HCT116 (cell line): ENCODE measurements at regions not wholly inside any gene's neighbourhood (a gene's known extent, or its start where the extent isn't known, plus 50 kb on each side); places are given as distances from the start of the nearest gene placed in this dataset.

Source experiments
- EZH2phosphoT487 ChIP-seq: fragments of 200-600 bp; IDR thresholded peaks from 2 replicates; pipeline ENCODE4 v1.6.1; 2018; ENCODE audit warnings: antibody characterized with exemption, borderline replicate concordance
- FOSL1 ChIP-seq: IDR thresholded peaks from 2 replicates; pipeline ENCODE4 v1.6.1; 2012; ENCODE audit warnings: low read depth
- JUND ChIP-seq: IDR thresholded peaks from 2 replicates; pipeline ENCODE4 v1.6.1; 2012
- POLR2A ChIP-seq: IDR thresholded peaks from 2 replicates; pipeline ENCODE4 v1.7.0; 2011; ENCODE audit warnings: borderline replicate concordance; ENCODE audit not compliant: insufficient read depth, insufficient read length; ENCODE audit errors: extremely low read depth
- POLR2AphosphoS5 ChIP-seq: IDR thresholded peaks from 2 replicates; pipeline ENCODE4 v1.6.1; 2011; ENCODE audit warnings: mild to moderate bottlenecking, low read depth, low read length, moderate library complexity
- SP1 ChIP-seq: IDR thresholded peaks from 2 replicates; pipeline ENCODE4 v1.6.1; 2012; ENCODE audit warnings: low read depth
- TF ChIP-seq, protein P1 (sequence below): IDR thresholded peaks from 2 replicates; pipeline ENCODE4 v1.6.1; 2012; ENCODE audit warnings: low read depth
- TF ChIP-seq, protein P2 (sequence below): IDR thresholded peaks from 2 replicates; pipeline ENCODE4 v1.6.1; 2011; ENCODE audit warnings: mild to moderate bottlenecking, low read length, moderate library complexity; ENCODE audit not compliant: insufficient replicate concordance; ENCODE audit errors: extremely low read depth
- TF ChIP-seq, protein P3 (sequence below), 3 experiments: fragments of 200-600 bp in 1 of 3; sonication (generic) in 1 of 3; IDR thresholded peaks in 2 of 3; conservative IDR thresholded peaks in 1 of 3; 2 replicates each; pipeline ENCODE4 v1.5.1; 2012 to 2017; ENCODE audit warnings: low read depth in 2 of 3, low read length in 2 of 3, antibody characterized with exemption in 1 of 3, borderline replicate concordance in 1 of 3, control low read depth in 1 of 3, mild to moderate bottlenecking in 1 of 3, mixed read lengths in 1 of 3, mixed run types in 1 of 3, moderate library complexity in 1 of 3; ENCODE audit not compliant: insufficient read depth in 1 of 3
- TF ChIP-seq, protein P4 (sequence below): IDR thresholded peaks from 2 replicates; pipeline ENCODE4 v1.6.1; 2012

DNA sequence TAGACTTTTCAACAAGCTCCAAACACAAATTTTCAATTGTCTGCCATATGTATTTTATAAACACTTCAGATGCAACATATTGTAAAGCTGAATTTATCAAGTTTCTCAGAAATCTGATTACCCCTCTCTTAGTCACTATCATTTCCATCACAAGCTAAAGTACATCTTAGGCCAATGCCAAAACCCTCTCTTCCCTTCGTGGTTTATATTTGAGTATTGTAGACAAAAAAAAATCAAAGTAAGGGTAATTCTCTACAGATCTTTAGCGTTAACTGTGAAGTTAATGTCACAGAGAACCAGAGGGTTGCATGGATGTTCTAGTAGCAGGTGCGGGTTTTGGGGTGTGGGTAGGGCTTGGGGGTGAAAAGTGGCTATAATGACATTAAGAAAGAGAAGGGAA is 387.7 kb upstream of the PTGER4 start:
- TF ChIP-seq FOSL1, result no peak
- TF ChIP-seq, protein P1, sequence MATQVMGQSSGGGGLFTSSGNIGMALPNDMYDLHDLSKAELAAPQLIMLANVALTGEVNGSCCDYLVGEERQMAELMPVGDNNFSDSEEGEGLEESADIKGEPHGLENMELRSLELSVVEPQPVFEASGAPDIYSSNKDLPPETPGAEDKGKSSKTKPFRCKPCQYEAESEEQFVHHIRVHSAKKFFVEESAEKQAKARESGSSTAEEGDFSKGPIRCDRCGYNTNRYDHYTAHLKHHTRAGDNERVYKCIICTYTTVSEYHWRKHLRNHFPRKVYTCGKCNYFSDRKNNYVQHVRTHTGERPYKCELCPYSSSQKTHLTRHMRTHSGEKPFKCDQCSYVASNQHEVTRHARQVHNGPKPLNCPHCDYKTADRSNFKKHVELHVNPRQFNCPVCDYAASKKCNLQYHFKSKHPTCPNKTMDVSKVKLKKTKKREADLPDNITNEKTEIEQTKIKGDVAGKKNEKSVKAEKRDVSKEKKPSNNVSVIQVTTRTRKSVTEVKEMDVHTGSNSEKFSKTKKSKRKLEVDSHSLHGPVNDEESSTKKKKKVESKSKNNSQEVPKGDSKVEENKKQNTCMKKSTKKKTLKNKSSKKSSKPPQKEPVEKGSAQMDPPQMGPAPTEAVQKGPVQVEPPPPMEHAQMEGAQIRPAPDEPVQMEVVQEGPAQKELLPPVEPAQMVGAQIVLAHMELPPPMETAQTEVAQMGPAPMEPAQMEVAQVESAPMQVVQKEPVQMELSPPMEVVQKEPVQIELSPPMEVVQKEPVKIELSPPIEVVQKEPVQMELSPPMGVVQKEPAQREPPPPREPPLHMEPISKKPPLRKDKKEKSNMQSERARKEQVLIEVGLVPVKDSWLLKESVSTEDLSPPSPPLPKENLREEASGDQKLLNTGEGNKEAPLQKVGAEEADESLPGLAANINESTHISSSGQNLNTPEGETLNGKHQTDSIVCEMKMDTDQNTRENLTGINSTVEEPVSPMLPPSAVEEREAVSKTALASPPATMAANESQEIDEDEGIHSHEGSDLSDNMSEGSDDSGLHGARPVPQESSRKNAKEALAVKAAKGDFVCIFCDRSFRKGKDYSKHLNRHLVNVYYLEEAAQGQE, result no peak
- TF ChIP-seq, protein P2, sequence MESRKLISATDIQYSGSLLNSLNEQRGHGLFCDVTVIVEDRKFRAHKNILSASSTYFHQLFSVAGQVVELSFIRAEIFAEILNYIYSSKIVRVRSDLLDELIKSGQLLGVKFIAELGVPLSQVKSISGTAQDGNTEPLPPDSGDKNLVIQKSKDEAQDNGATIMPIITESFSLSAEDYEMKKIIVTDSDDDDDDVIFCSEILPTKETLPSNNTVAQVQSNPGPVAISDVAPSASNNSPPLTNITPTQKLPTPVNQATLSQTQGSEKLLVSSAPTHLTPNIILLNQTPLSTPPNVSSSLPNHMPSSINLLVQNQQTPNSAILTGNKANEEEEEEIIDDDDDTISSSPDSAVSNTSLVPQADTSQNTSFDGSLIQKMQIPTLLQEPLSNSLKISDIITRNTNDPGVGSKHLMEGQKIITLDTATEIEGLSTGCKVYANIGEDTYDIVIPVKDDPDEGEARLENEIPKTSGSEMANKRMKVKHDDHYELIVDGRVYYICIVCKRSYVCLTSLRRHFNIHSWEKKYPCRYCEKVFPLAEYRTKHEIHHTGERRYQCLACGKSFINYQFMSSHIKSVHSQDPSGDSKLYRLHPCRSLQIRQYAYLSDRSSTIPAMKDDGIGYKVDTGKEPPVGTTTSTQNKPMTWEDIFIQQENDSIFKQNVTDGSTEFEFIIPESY, result no peak
- TF ChIP-seq, protein P3, sequence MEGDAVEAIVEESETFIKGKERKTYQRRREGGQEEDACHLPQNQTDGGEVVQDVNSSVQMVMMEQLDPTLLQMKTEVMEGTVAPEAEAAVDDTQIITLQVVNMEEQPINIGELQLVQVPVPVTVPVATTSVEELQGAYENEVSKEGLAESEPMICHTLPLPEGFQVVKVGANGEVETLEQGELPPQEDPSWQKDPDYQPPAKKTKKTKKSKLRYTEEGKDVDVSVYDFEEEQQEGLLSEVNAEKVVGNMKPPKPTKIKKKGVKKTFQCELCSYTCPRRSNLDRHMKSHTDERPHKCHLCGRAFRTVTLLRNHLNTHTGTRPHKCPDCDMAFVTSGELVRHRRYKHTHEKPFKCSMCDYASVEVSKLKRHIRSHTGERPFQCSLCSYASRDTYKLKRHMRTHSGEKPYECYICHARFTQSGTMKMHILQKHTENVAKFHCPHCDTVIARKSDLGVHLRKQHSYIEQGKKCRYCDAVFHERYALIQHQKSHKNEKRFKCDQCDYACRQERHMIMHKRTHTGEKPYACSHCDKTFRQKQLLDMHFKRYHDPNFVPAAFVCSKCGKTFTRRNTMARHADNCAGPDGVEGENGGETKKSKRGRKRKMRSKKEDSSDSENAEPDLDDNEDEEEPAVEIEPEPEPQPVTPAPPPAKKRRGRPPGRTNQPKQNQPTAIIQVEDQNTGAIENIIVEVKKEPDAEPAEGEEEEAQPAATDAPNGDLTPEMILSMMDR (IDR thresholded peaks at IDR 0.05 in 2 of 3, conservative IDR thresholded peaks at IDR 0.05 in 1 of 3; ENCODE audit: borderline replicate concordance in 1 of 3, insufficient read depth in 1 of 3, low read depth in 2 of 3, low read length in 2 of 3), result no peak
- TF ChIP-seq, protein P4, sequence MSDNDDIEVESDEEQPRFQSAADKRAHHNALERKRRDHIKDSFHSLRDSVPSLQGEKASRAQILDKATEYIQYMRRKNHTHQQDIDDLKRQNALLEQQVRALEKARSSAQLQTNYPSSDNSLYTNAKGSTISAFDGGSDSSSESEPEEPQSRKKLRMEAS, result no peak
- TF ChIP-seq EZH2phosphoT487, result no peak
- no peak for TF ChIP-seq JUND
- no peak for TF ChIP-seq POLR2A
- no peak for TF ChIP-seq SP1
- no peak for TF ChIP-seq POLR2AphosphoS5
